ENCODE measurements at regions not wholly inside any gene's neighbourhood (a gene's known extent, or its start where the extent isn't known, plus 50 kb on each side); places are given as distances from the start of the nearest gene placed in this dataset.
"Not testable (repeated sequence)": the region's sequence is repeated elsewhere in the genome, so short reads cannot be mapped to it uniquely, and the experiment has no call there.

DNA sequence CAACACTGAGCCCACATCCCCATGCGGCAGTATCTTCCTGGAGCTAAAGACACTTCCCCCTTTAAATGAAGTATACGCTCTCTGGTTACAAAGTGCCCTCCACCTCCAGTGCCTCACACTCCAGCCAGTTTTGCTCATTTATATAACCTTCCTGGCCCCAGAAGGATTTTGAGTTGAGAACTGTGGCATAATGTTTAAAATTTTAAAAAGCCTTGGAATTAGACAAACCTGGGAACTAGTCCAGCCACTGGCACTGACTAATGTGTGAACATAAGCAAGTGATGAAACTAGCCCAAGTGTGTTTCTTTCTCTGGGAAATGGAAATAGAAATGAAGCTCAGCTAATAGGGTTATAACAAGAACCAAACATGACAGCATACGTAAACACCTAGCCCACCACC lies 723.7 kb upstream of the USP15 start:
- DNase-seq (ENCODE audit: low read depth in 1 of 2, low spot score in 1 of 2) = no peak

DNA sequence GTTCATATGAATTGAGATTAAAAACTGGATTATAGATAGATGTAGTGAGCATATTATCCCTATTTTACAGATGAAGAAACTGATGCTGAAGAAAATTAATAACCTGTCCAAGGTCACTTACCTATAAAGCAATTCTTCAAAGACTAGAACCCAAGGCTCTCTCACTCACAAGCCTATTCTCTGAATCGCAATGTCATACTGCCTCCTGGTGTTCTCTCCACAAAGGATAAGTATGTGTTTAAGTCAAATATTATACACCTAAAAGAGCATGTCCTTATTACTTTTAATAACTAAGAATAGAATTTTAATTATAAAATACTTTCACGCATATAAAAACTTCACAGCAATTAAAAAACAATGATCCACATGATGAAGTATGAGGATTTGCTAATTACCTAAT lies 721.3 kb upstream of the USP15 start:
- DNase-seq (ENCODE audit: low read depth in 1 of 2, low spot score in 1 of 2) = no peak

DNA sequence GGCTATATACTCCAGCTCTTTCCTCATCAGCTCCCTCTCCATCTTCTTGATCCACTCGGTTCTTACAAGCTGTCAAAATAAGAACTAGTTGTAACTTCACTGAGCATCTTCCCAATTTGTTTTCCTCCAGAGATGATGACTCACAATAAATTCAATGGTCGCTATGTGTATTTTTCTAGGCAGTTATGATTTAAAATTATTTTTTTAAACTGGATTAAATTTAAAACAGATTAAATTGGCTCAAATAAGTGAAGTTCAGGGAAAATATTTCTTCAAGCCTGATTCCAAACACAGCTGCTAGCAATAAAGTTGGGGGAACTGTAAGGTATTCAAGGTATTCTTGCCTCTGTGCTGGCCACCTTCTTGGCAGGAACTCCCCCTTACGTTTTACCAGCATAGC lies 717.7 kb upstream of the USP15 start:
- no peak for DNase-seq (ENCODE audit: low read depth in 1 of 2, low spot score in 1 of 2)

DNA sequence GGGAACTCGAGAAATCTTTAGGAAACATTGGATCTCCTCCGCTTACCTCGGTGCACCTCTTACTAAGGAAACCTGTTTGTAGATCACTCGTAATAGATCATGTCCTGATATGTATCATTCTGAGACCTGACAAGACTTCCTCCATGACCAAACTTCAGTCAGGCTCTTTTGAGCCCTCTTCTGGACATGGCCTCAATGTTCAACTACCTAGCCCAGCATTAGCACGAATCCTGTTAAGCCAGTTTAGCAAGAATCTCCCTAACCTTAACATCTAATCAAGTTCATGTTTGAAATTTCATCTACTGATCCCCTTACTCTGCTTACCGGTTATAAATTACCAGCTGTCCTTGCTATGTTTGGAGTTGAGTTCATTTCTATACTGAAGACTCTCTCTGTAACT lies 713.9 kb upstream of the USP15 start:
- no peak for DNase-seq (ENCODE audit: low read depth in 1 of 2, low spot score in 1 of 2)

DNA sequence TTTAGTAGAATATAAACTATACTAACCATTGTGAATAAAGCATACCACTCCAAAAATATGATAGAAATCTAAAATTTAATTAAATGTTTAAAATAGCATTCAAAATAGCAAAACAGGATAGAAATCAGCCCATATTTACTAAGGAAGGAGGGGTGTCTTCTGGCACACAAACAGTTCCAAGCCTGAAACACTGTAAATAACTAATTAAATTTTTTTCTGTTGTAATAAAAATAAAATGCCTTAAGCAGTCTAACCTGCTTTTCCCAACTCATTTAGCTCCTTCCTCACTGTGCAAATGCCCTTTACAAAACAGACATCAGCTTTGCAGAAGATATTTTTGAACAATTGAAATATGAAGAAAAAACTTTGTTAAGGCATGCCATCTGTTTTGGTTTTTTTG lies 707.1 kb upstream of the USP15 start:
- no peak for DNase-seq (ENCODE audit: low read depth in 1 of 2, low spot score in 1 of 2)

DNA sequence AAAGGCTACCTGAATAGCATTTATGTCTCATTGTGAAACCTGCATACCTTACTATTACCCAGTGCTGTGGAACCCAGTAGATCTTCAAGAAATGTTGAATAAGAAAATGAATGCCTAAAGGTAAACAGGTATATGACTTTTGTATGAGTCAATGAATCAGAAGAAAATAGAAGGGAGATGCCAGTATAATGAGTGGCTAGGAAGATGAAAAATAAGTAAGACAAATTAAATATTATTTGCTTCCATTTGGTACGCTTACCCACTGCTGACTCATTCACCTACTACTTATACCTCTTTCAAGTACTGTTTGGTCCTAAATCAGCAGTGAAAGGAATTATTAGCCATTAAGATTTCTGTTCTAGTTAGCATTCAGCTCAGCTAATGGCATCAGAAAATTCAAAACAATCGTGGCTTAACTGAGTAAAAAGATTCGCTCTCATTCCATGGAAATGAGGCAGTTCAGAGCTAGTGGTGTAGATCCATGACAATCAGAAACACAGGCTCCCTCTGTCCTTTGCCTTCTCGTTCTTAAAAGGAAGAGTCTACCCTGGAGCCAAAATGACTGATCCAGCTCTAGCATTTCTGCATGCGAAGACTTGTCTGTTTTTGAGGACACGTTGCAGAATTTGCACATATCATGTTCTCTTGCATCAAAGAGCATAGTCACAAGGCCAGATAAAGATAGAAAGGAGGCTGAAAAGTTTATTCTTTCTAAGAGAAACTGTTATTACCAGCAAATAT lies 705.8 kb upstream of the USP15 start:
- no peak for DNase-seq (ENCODE audit: low read depth in 1 of 2, low spot score in 1 of 2)

DNA sequence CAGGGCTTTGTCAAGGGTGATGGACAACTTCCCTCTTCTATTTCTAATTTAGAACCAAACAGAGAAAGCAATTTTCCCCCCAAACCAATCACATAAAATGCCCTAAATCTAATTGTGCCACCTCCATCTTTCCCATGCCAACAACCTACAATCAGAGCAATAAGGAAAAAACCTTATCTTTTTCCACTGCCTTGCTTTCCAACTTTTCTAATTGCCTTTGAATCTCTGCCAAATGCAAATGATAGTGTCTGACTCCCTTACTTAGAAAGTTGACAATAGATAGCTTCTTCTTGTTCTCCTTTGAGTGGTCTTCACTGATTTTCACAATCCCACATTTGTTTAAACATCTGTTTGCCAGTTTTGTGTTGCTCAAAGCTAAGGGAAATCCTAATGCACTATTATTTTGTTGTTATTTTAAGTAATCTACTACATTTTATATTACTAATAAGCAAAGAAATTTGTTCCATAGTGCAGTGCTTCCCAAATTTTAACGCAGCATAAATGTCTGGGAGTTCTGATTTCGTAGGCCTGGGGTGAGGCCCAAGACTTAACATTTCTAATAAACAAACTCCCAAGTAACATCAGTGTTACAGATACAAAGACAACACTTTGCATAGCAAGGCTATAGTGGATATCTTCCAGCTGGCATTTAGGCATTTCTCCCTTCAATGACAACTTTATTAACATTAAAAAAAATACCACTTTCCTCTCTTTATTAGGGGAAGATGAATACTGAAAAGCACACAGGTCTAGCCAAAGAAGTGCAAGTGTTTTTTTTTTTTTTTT lies 696.3 kb upstream of the USP15 start:
- no peak for DNase-seq (ENCODE audit: low read depth in 1 of 2, low spot score in 1 of 2)

DNA sequence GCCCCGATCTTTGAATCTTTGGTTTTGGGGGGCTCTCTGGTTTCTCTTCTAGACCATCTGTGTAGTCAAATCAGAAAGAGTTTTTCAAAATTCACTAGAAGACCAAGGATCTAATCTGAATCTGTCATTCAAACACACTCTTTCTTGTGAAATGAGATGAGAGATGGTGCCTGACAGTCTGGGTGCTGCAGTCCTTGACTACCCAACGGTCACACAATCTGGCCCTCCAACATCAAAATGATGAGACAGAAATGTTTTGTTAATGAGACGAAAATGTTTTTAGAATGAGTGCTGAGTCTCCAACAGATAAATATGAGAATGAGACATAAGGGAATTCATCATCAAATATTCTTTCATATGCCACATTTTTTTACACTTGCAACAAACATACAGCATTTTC lies 695.7 kb upstream of the USP15 start:
- DNase-seq (ENCODE audit: low read depth in 1 of 2, low spot score in 1 of 2) = no peak

DNA sequence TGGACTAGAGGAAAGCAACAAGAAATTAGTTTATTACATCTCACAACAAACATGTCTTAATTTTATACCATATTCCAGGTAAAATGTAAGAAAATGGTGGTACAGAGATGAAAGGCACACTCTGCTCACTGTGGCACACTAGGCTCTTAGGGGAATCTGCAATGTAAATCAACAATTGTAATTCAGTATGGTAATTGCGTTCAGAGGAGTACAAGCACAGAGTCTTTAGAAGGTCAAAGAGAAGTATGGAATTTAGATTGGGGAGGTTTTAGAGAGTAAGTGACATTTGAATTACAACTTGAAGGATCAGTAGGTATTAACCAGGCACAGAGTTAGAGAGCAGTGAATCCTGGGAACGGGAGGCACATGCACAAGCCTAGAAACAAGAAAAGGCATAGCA lies 694.0 kb upstream of the USP15 start:
- DNase-seq (ENCODE audit: low read depth in 1 of 2, low spot score in 1 of 2) = no peak

DNA sequence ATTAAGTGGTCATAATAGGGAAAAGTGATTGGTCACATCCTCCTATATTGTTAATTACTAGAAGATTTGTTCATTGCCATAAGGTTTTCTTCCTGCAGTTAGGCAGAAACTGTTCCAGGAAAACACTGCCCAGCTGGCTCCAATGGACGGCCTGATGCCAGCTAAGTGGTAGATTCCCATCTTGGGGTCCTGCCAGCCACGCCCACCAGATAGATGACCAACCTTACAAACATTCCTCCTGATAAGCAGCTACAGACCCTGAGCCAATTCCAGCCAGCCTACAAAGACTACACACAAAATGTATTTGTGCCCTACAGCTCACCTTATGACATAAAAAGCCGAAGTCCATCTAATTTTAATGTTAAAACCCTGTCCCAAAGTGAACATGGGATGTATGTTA lies 685.9 kb upstream of the USP15 start:
- no peak for DNase-seq (ENCODE audit: low read depth in 1 of 2, low spot score in 1 of 2)

DNA sequence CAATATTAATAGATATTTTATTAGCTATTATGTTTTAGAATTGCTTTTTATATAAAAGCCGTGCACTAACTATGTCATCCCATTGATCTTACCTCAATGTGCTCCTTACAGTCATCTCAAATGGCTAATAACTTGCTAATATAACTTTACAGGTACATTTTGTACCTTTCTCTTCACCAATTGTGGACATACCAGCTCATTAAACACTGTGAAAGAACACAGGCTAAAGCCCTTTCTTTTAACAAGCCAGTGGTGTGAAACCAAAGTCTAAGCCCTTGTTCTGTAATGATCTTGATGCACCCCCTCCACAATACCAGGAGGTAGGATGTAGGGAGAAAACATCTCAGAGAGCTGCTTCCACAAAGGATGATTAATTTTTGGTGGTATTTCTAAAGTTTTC lies 675.3 kb upstream of the USP15 start:
- no peak for DNase-seq (ENCODE audit: low read depth in 1 of 2, low spot score in 1 of 2)

DNA sequence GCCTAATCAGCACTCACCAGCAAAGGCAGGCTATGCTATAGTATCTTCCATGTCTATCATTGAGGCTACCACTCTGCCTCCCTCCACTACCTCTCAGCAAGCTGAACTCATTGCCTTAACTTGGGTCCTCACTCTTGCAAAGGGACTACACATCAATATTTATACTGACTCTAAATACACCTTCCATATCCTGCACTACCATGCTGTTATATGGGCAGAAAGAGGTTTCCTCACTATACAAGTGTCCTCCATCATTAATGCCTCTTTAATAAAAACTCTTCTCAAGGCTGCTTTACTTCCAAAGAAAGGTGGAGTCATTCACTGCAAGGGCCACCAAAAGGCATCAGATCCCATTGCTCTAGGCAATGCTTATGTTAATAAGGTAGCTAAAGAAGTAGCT lies 669.3 kb upstream of the USP15 start:
- DNase-seq (ENCODE audit: low read depth in 1 of 2, low spot score in 1 of 2) = not testable (repeated sequence)

DNA sequence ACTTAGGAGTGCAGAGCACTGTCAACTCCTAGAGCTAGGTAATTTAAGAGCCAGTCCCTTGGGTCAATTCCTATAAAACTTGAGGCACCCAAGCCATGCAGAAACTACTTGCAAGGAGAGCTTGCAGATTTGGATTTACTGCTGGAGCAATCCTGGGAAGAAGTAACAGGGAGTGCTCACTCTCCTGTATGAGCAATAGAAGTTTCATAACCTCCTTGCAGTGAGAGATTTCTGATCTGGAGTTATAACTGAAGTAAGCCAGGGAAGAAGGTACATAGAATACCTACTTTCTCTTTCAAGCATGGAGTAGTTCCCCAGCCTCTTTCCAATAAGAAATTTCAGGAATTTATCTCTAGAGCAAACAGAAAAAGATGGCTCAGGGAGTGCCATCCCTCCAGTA lies 650.1 kb upstream of the USP15 start:
- no peak for DNase-seq (ENCODE audit: low read depth in 1 of 2, low spot score in 1 of 2)

DNA sequence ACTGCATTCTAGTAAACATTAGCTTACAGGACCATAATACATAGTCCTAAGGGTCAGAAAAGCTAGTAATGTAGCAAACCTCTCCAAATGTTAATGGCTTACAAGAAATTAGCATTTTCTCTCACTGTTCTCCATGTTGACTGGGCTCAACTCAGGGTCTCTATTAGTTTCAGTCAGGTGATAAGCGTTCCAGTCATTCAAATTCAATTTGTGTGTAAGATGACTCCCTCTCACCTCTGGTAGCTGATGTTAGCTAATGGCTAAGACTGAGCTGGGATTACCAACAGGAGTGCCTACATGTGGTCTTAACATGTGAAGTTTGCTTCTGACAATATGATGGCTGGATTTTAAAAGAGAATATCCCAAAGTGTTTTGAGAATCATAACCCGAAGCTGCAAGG lies 630.5 kb upstream of the USP15 start:
- no peak for DNase-seq (ENCODE audit: low read depth in 1 of 2, low spot score in 1 of 2)

DNA sequence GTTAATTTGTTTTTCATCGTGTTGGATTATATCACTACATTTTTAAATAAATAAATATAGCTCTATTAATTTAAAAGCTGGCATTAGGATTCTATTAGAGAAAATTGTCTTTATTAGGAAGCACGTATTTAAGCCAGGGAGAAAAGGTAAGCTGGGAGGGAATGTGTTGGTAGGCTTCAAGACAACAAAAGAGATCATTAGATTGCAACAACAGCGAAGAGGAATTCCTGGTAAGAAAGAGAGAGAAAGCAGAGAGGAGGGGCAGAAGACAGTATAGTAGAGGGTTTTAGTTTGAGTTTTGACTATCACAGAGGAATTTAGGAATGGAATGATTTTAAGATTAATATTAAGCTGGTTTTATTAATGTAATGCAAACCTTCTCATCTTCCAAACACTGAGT lies 613.6 kb upstream of the USP15 start:
- DNase-seq (ENCODE audit: low read depth in 1 of 2, low spot score in 1 of 2) = no peak

DNA sequence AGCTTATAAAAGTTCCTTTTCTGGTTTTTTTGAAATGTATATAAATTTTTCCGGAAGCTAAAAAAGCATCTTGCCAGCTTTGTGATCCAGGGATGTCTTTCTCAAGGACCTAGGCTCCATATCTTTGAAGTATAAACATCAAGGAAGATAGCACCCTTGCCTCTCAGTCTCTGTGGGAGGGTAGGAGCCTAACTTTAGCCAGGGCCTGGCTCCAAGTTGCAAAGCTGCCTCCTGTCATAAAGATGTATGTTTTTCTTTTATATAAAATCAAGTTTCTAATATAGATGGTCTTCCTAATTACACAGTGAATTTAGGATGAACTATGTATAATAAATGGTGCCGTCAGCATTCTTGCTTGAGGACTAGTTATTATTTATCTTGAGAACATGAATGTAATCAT lies 612.6 kb upstream of the USP15 start:
- DNase-seq (ENCODE audit: low read depth in 1 of 2, low spot score in 1 of 2) = no peak

DNA sequence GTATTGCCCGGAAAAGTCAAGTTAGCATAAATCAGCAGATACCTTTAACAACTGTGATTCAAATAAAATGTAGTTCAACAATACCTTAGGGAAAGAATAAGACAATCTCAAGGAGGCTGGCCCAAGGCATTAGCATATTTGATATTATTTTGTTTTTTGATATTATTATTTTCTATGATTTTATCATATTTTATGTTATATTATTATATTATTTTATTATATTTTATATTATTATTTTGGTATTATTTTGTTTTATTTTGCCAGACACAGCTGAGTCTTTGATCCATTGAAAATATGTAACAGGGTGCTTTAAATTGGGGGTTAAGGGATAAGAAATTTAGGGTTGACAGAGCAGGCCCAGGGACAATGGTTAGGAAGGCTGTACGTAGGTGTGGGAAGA lies 607.9 kb upstream of the USP15 start:
- DNase-seq (ENCODE audit: low read depth in 1 of 2, low spot score in 1 of 2) = no peak

DNA sequence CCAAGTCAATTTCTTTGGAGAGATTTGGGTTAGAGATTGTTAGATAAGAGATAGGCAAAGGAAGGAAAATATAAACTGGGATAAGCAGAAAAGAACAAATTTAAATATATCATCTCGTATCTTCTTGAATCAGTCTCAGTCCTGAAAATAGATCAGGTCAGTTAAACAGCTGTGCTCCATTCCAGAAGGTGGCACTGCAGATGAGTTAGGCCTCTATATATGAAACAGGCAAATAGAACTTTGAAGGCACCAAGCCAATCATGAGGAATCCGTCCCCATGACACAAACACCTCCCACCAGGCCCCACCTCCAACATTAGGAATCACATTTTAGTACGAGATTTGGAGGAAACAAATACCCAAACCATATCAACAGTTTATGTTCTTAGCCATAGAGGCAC lies 605.5 kb upstream of the USP15 start:
- no peak for DNase-seq (ENCODE audit: low read depth in 1 of 2, low spot score in 1 of 2)

DNA sequence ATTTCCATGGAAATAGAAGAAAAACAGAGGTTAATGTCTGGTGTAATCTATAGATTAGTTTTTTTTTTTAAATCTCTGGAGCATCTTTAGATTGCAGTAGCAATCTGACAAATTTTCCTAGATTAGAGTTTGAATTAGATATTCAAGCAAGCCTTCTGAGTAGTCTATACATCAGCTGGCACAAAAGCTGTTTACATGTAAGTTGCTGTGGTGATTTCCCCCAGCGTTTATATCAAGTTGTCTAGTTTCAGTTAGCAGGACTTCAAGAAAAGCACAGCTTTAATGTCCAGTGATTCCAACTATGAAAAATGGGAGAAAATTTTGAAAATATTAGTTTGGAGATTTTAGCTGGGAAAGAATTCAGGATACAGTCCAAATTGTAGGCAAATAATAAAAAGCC lies 605.0 kb upstream of the USP15 start:
- DNase-seq (ENCODE audit: low read depth in 1 of 2, low spot score in 1 of 2) = no peak

DNA sequence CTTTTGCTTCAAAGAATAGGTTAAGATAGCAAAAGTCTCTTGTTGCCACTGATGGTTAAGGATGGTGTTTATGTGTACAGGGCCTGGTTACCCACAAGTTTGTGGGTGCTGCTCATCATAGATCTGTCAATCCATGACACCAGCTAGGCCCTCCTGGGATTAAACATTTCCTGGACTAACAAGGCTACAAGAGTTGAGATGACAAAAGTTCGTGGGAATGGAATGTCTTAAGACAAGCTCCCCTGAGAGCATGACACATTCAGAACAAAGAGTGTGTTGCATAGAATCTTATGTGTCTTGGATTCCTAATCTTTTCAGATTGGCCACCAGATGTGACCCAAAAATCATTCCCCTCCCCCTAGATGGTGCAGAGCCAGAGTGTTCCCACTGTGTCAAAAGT lies 592.5 kb upstream of the USP15 start:
- DNase-seq (ENCODE audit: low read depth in 1 of 2, low spot score in 1 of 2) = no peak

DNA sequence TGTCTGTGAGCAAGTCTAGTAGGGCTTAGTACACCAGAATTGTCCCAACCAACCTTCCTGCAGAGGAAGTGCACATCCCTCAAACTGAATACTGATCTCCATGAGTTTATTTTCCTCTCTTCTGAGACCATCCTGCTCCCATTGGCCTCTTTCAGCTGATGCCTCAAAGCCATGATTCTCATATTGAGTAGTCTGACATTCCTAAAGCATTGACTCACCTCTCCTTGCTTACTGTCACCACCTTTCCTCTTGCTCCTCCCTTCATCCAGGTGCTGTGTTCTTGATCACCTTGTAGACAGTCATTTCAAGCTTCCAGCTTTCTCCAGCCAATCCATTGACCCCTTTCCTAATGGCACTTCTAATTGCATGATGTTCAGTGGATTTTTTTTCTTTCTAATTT lies 583.7 kb upstream of the USP15 start:
- no peak for DNase-seq (ENCODE audit: low read depth in 1 of 2, low spot score in 1 of 2)

DNA sequence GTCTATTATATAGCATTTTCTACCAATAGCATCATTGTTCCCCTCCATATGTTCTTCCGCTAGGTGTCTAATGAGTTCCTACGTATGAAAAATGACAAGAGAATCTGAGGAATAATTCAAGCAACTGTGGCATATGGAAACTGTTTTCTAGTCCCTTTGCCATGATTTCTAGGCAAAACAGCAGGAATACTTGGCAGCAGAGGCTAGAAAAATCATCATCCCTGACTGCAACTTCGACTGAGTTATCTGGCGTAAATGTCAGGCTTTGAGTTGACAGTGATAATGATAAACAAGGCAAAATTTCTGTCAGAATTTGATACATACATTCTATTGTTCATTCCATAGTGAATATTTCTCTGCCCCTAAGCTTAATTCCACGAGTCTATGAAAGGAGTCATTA lies 572.8 kb upstream of the USP15 start:
- no peak for DNase-seq (ENCODE audit: low read depth in 1 of 2, low spot score in 1 of 2)

DNA sequence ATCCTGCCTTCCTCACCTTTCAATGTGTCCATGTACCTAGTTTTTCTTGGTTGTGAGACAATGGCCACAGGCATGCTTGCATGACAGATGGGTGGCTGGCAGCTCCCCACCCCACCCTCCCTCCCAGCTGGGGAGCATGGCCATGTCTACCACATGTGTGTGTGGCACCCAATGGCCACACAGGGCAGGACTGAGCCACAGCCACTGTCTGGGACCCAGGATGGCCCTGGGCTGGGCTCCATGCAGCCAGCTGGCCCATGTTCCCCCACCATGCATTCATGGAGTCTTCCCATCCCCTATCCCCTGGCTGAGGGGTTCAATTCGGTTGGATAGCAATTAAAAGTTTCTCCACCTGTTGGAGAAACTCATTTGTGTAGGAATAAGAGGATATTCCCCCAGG lies 566.0 kb upstream of the USP15 start:
- no peak for DNase-seq (ENCODE audit: low read depth in 1 of 2, low spot score in 1 of 2)

Measured in activated CD4-positive, alpha-beta T cell treated with anti-CD3 and anti-CD28 coated beads, Interleukin-2, amount 50 U/mL, for 24 hours (primary cell).